ENCODE measurements at regions not wholly inside any gene's neighbourhood (a gene's known extent, or its start where the extent isn't known, plus 50 kb on each side); places are given as distances from the start of the nearest gene placed in this dataset.
A peak's percentile ranks its signal among the peaks of the same experiment; 100 is the strongest.
"Not testable (repeated sequence)": the region's sequence is repeated elsewhere in the genome, so short reads cannot be mapped to it uniquely, and the experiment has no call there.

DNA sequence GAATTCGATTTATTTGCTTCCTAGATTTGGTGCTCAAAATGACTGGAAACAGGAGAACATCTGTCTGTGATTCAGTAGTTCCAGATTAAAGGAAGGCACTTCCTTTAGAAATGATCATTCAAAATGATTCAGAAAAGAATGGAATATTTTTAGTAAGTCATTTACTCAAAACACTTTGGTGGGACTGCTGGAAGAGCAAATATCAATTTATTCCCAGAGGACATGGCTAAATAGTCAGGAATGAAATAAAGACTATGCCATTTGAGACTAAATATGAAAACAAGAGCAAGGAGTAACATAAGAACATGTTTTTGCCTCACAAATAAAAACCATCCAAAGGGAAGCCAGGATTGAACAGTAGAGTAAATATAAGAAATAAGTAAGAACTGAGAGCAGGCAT lies 138.6 kb upstream of the RASA1 start:
- Histone ChIP-seq H3K36me3 (no peaks in the 10 kb centered on the region), H3K4me1 (no peaks in the 10 kb centered on the region), H3K4me3 (no peak overlapping the region), H3K9me3 (no peaks in the 10 kb centered on the region), H3K27ac (no peak overlapping the region), H3K27me3 (no peaks in the 10 kb centered on the region)
- no peak for TF ChIP-seq POLR2AphosphoS5 (IDR thresholded peaks at IDR 0.05)
- TF ChIP-seq, protein P1, sequence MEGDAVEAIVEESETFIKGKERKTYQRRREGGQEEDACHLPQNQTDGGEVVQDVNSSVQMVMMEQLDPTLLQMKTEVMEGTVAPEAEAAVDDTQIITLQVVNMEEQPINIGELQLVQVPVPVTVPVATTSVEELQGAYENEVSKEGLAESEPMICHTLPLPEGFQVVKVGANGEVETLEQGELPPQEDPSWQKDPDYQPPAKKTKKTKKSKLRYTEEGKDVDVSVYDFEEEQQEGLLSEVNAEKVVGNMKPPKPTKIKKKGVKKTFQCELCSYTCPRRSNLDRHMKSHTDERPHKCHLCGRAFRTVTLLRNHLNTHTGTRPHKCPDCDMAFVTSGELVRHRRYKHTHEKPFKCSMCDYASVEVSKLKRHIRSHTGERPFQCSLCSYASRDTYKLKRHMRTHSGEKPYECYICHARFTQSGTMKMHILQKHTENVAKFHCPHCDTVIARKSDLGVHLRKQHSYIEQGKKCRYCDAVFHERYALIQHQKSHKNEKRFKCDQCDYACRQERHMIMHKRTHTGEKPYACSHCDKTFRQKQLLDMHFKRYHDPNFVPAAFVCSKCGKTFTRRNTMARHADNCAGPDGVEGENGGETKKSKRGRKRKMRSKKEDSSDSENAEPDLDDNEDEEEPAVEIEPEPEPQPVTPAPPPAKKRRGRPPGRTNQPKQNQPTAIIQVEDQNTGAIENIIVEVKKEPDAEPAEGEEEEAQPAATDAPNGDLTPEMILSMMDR (IDR thresholded peaks at IDR 0.05) = no peak
- TF ChIP-seq POLR2A (IDR thresholded peaks at IDR 0.05) = no peak
- TF ChIP-seq EP300 (IDR thresholded peaks at IDR 0.05) = no peak
- 42 to 79% methylated on average over 1 of the region's 1 CpG for WGBS, 2 donors (ENCODE audit: low coverage in 1 of 2)
- no peak for ATAC-seq

DNA sequence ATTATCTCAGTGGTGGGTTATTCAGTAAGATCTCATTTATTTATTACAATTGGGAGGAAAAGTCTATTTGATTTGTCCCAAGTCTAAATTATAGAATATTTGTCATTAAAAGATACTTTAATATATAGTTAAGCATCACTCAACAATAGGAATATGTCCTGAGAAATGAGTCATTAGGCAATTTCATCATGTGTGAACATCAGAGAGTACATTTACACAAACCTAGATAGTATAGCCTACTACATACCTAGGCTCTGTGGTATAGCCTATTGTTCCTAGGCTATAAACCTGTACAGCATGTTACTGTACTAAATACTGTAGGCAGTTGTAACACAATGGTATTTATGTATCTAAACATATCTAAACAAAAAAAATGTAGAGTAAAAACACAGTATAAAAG lies 135.0 kb upstream of the RASA1 start:
- Histone ChIP-seq H3K4me3 (no peak overlapping the region), H3K4me1 (peaks cover 0 to 3% (median 3%) of the 10 kb centered on the region in 3 donors), H3K36me3 (no peaks in the 10 kb centered on the region), H3K27me3 (no peaks in the 10 kb centered on the region), H3K27ac (no peak overlapping the region), H3K9me3 (no peaks in the 10 kb centered on the region)
- TF ChIP-seq, protein P1 (IDR thresholded peaks at IDR 0.05) = no peak
- TF ChIP-seq POLR2A (IDR thresholded peaks at IDR 0.05) = no peak
- TF ChIP-seq POLR2AphosphoS5 (IDR thresholded peaks at IDR 0.05) = no peak
- no peak for TF ChIP-seq EP300 (IDR thresholded peaks at IDR 0.05)
- ATAC-seq = no peak

DNA sequence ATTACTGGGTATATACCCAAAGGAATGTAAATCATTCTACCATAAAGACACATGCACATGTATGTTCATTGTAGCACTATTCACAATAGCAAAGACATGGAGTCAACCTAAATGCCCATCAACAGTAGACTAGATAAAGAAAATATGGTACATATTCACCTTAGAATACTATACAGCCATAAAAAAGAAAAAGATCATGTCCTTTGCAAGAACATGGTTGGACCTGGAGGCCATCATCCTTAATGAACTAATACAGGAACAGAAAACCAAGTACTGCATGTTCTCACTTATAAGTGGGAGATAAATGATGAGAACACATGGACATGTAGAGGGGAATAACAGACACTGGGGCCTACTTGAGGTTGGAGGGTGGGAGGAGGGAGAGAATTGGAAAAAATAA lies 133.2 kb upstream of the RASA1 start:
- H3K4me1 ChIP-seq, ATAC-seq, H3K36me3 ChIP-seq, H3K9me3 ChIP-seq, H3K27me3 ChIP-seq, H3K27ac ChIP-seq, H3K4me3 ChIP-seq: not testable (repeated sequence)

DNA sequence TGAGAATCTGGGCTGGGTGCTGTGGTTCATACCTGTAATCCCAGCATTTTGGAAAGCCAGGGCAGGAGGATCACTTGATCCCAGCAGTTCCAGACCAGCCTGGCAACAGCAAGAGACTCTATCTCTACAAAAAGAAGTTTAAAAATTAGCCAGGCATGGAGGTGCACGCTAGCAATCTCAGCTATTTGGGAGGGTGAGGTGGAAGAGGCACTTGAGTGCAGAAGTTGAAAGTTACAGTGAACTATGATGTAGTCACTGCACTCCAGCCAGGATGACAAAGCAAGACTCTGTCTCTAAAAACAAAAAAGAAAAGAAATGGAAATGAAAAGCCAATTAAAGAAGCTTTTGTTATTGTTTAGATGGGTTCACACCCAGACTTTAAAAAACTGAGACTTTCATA lies 131.6 kb upstream of the RASA1 start:
- H3K9me3 ChIP-seq = no peaks in the 10 kb centered on the region
- peak overlapping the region in 1 of 4 donors; percentile 2 for H3K27ac ChIP-seq
- no peak for ATAC-seq
- TF ChIP-seq POLR2A (IDR thresholded peaks at IDR 0.05) = no peak
- TF ChIP-seq EP300 (IDR thresholded peaks at IDR 0.05) = no peak
- no peak for TF ChIP-seq POLR2AphosphoS5 (IDR thresholded peaks at IDR 0.05)
- TF ChIP-seq, protein P1 (IDR thresholded peaks at IDR 0.05) = no peak
- H3K27me3 ChIP-seq = no peaks in the 10 kb centered on the region
- WGBS, 2 donors (ENCODE audit: low coverage in 1 of 2) = 14 to 29% methylated on average over 1 of the region's 1 CpG
- no peaks in the 10 kb centered on the region for H3K36me3 ChIP-seq
- H3K4me3 ChIP-seq = no peak overlapping the region
- H3K4me1 ChIP-seq = peaks cover 0 to 8% (median 3%) of the 10 kb centered on the region in 3 donors

DNA sequence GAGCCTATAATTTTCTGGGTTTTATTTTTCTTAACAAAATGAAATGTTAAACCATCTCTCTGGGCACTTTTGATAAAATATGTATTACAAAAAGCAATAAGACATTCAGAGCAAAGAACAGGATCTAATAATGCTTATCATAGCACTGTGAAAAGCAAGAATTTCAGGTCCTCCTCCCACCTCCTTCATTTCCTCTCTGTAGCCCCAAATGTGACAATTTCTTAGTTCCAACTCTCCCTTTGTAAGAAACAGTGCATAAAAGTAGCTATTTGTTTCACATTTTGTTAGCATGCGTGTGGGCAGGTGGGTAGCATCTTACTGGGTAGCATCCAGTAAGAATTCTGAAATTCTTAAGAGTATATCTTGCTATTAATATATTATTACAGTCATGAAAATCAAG lies 130.9 kb upstream of the RASA1 start:
- WGBS, 2 donors (ENCODE audit: low coverage in 1 of 2) = 57 to 73% methylated on average over 1 of the region's 1 CpG
- Histone ChIP-seq H3K27ac (peak overlapping the region in 1 of 4 donors; percentile 2), H3K27me3 (no peaks in the 10 kb centered on the region), H3K9me3 (no peaks in the 10 kb centered on the region), H3K4me1 (peaks cover 0 to 8% (median 3%) of the 10 kb centered on the region in 3 donors), H3K4me3 (no peak overlapping the region), H3K36me3 (no peaks in the 10 kb centered on the region)
- no peak for ATAC-seq
- TF ChIP-seq, protein P1 (IDR thresholded peaks at IDR 0.05) = no peak
- TF ChIP-seq POLR2A (IDR thresholded peaks at IDR 0.05) (no peak), EP300 (IDR thresholded peaks at IDR 0.05) (no peak), POLR2AphosphoS5 (IDR thresholded peaks at IDR 0.05) (no peak)

- TF ChIP-seq POLR2A (IDR thresholded peaks at IDR 0.05) (no peak), POLR2AphosphoS5 (IDR thresholded peaks at IDR 0.05) (no peak), EP300 (IDR thresholded peaks at IDR 0.05) (no peak)
- TF ChIP-seq, protein P1 (IDR thresholded peaks at IDR 0.05) = no peak
- H3K27me3 ChIP-seq = no peaks in the 10 kb centered on the region
- 48 to 88% methylated on average over 1 to 3 of the region's 3 CpGs for WGBS, 2 donors (ENCODE audit: low coverage in 1 of 2)
- no peaks in the 10 kb centered on the region for H3K36me3 ChIP-seq
- H3K9me3 ChIP-seq = no peaks in the 10 kb centered on the region
- H3K4me3 ChIP-seq = no peak overlapping the region
- no peak for ATAC-seq
- H3K27ac ChIP-seq = no peak overlapping the region
- H3K4me1 ChIP-seq = peaks cover 0 to 8% (median 3%) of the 10 kb centered on the region in 3 donors
These were observed 130.4 kb upstream of the RASA1 start for GRCh38 chr5:87137283-87137682.
